GM13976 (cell line): ENCODE measurements at regions not wholly inside any gene's neighbourhood (a gene's known extent, or its start where the extent isn't known, plus 50 kb on each side); places are given as distances from the start of the nearest gene placed in this dataset.
"Not testable (repeated sequence)": the region's sequence is repeated elsewhere in the genome, so short reads cannot be mapped to it uniquely, and the experiment has no call there.

Source experiments
- DNase-seq: peaks from one replicate; pipeline ENCODE4 v3.0.0; 2012; ENCODE audit warnings: low spot score
- in situ Hi-C: fragments of 300-500 bp; cut with MboI; formaldehyde crosslinking; loops from one replicate; pipeline ENCODE4 v1.12.0; 2022; ENCODE audit warnings: low sequenced_read_pairs, mixed read lengths, inconsistent platforms; ENCODE audit not compliant: unreplicated experiment
- TF ChIP-seq, protein P1 (sequence below): IDR thresholded peaks from 2 replicates; pipeline ENCODE4 v1.5.1; 2012; ENCODE audit warnings: borderline replicate concordance, mild to moderate bottlenecking; ENCODE audit not compliant: insufficient read depth; ENCODE audit errors: extremely low read depth, missing control alignments, control extremely low read depth

DNA sequence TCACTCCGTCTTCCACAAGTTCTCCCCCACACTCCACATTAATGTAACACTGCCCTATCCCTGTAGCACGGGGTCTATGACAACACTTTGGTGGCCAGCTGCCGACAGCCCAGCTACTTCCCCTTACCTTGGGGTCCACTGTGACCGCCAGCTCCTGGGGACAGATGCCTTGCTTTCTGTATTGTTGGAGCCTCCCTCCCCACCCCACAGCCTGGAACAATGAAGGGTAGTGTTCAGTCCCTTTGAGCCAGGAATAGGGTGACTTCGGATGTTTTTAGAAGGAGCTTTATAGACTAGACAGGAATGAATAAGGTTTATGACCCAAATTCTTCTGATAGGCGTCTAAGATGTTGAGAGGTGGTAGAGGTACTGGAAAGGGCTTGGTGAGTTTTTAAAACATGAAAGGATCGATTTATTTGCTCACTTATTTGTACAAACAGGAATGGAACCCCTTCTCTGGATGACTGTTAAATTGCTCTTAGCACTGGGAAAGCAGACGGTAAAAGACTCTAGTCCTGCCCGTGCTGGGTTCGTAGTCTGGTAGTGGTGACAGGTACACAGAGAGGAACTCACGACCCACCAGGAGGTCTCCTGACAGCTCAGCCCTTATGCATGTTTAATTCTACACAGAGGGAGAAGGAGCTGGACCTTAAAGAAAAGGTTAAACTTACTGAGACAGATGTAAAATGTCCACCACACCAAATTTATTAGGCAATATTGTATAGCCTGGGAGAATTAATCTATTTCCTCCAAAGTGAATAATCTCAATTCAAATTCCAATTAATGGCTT is 90.9 kb downstream of the MYCN start:
- TF ChIP-seq, protein P1, sequence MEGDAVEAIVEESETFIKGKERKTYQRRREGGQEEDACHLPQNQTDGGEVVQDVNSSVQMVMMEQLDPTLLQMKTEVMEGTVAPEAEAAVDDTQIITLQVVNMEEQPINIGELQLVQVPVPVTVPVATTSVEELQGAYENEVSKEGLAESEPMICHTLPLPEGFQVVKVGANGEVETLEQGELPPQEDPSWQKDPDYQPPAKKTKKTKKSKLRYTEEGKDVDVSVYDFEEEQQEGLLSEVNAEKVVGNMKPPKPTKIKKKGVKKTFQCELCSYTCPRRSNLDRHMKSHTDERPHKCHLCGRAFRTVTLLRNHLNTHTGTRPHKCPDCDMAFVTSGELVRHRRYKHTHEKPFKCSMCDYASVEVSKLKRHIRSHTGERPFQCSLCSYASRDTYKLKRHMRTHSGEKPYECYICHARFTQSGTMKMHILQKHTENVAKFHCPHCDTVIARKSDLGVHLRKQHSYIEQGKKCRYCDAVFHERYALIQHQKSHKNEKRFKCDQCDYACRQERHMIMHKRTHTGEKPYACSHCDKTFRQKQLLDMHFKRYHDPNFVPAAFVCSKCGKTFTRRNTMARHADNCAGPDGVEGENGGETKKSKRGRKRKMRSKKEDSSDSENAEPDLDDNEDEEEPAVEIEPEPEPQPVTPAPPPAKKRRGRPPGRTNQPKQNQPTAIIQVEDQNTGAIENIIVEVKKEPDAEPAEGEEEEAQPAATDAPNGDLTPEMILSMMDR = no peak
- in situ Hi-C loops = no loop called here
- no peak for DNase-seq

DNA sequence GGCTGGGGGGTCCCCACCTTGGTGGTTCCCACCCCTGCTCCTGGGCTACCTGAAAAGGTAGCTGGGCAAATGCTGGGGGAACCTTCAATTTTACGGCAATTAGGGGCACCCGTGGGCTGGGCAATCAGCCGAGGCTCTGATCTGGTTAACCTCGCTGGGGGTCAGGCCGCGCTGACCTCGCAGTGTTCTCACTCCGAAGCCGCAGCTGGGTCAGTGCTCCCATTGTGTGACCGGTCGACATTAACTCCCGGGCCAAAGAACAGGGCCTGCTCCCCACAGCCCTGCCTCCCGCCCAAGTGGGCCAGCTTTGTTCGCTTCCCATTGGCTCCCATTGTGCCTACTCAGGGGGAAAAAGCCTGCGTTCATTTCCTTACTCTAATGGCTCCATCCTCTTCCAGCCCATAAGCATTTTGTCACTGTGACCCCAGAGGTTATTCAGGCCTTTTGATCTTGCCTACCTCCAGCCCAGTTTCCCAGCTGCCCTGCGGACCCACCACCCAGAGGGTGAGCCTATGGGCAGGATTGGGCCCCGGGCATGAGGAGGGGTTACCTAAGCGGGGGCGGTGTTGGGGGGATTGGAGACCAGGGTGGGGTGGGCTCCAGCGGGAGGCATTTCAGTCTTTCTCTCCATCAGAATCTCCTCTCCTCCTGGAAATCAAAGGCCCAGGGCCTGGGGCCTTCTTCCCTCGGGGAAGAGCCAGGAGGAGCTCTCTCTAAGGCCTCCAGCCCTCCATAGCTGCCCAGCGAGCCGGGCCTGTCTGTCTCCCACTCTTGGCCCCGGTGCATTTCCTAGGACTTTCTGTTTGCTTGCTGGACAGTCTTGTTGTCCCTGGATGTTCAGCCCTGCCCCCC is 90.1 kb downstream of the MYCN start:
- in situ Hi-C loops = no loop called here
- DNase-seq = no peak
- TF ChIP-seq, protein P1 = no peak

DNA sequence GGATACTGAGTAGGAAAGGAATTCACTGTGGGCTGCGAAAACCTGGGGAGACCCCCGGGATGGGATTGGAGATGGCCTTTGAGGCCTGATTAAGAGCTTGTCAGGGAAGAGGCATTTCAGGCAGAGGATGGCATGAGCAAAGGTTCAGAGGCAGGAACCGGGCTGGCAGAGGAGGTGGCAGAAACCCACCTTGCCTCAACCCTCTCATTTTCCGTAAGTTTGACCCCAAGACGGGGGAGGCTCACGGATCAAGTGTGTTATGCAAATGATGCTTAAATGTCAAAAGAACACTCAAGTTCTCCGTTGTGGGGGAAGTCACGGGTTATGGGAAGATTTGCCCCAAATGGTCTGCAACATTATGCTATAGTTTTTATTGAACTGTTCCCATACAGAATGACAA is 88.3 kb downstream of the MYCN start:
- DNase-seq = no peak
- TF ChIP-seq, protein P1 = no peak
- in situ Hi-C loops = no loop called here

DNA sequence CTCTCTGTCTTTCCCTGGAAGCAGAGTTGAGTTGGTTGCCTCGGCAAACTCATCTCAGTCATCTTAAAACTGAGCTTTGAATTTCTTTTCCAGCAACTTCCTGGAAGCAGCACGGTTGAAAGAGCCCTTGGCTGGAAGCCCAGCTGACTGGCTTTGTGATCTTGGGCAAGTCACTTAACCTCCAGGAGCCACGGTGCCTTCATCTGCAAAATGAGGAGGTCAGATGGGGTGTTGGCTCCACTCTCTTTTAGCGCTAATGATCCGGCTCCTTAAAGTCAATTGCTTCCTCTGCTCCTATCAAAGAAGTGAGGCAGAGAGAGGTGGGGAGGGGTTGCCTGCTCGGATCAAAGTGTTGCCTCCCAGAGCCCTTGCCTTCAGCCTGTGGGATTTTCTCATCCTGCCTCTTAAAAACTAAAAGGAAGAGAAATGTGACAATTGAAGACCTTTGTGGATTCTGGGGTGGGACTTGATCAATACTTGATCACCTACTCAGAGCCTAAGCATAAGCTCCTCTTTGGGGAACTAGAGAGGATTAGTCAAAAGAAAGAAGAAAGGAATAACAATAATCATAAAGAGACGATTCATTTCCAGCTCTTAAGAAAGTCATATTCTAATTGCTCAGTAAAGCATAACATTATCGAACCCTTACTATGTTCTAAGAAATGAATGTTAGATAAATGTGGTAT is 86.6 kb downstream of the MYCN start:
- in situ Hi-C loops = no loop called here
- TF ChIP-seq, protein P1 = no peak
- no peak for DNase-seq

DNA sequence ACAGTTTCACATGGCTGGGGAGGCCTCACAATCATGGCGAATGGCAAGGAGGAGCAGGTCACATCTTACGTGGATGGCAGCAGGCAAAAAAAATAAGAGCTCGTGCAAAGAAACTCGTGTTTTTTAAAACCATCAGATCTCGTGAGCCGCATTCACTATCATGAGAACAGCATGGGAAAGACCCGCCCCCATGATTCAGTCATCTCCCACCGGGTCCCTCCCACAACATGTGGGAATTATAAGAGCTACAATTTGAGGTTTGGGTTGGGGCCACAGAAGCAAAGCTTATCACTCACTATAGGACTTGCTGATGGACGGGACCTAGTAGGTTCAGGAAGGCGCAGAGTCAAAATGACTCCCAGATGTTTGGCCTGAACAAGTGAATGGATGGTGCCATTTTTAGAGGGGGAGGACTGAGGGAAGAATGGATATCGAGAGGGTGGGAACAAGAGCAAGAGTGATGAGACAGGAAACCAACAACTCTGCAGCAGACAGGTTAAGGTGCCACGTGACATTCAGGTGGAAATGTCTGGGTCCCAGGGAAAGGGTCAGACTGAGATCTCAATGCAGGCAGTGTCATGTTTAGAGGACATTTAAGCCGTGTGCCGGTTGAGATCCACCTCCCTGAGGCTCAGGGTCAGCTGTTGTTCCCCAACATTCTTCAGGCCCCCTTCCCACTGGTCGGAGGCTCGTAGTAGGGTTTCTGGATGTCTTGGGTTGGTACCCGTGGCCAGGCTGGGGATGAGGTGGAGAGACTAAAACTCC is 85.7 kb downstream of the MYCN start:
- in situ Hi-C loops = no loop called here
- TF ChIP-seq, protein P1 = no peak
- no peak for DNase-seq

DNA sequence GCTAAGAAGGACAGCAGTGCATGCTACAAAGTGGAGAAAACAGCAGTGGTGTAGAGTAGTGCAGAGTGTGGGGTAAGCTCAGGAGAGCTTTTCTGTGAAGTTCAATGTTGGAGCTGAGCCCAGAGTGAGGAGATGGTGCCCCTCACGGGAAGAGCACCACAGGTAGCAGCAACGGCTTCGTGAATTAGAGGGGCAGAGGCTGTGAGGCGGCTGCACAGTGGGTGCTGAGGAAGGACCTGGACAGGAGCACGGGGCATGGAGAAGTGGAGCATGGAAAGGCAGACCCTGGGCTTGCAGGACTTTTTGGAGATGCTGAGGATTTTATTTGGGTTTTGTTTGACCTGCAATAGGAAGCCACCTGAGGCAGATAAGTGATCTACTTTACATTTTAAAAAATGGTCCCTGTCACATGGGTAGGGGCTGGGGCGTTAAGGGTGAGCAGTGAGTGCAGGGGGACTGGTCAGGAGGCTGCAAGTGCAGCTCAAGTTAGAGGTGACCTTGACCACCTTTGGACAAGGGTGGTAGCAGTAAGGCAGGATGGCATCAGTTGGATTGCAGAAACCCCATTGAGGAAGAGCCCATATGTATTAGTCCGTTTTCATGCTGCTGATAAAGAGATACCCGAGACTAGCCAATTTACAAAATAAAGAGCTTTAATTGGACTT is 85.0 kb downstream of the MYCN start:
- TF ChIP-seq, protein P1 = no peak
- in situ Hi-C loops = no loop called here
- DNase-seq = no peak

DNA sequence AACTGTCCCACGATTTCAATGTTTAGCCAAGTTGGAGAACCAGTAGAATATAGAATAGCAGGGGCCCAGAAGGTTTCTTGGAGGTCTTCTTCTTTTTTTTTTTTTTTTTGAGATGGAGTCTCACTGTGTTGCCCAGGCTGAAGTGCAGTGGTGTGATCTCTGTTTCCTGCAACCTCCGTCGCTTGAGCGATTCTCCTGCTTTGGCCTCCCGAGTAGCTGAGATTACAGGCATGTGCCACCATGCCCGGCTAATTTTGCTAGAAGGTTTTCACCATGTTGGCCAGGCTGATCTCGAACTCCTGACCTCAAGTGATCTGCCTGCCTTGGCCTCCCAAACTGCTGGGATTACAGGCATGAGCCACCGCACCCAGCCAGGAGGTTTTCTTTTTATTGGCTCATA is 84.3 kb downstream of the MYCN start:
- DNase-seq, in situ Hi-C loops: not testable (repeated sequence)
